OCI-M1 (cell line): ENCODE measurements at regions not wholly inside any gene's neighbourhood (a gene's known extent, or its start where the extent isn't known, plus 50 kb on each side); places are given as distances from the start of the nearest gene placed in this dataset.

Experiments
- DNase-seq: peaks from one replicate; lab custom pipeline; 2025; lab: John Stamatoyannopoulos, UW

DNA sequence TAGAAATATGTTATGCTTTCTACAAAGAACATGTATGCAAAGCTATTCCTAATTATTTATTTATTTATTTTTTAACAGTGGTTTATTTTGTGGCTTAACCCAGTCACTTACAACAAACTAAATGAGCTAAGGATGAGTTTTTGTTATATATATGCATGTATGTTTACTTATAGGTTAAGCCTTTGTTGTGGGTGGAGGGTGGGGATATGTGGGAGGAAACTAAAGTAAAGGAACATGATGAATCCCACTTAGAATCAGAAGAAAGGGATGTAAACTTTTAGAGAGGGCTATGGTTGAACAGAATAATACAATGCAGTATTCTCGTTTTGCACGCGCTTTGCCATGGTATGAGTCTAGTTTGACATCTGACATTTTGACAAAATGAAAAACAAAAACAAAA, 321.0 kb upstream of the RUNX1 start:
- DNase-seq: no peak

DNA sequence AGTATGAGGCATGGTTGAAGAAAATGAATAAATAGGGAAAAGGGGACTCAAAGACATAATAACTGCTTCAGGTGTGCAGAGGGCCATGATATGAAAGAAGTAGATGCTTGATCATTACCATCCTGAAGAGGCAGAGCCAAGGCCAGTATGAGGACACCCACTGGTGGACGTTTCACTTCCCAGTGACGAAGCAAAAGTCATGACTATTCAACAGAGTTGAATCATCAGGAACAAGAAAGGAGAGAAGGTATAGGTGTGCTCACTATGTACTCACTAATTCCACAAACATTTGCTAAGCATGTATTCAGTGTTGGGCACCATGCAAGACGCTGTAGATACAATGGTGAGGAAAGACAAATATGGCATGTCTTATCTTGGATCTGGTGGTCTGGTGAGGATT, 319.2 kb upstream of the RUNX1 start:
- DNase-seq: no peak

DNA sequence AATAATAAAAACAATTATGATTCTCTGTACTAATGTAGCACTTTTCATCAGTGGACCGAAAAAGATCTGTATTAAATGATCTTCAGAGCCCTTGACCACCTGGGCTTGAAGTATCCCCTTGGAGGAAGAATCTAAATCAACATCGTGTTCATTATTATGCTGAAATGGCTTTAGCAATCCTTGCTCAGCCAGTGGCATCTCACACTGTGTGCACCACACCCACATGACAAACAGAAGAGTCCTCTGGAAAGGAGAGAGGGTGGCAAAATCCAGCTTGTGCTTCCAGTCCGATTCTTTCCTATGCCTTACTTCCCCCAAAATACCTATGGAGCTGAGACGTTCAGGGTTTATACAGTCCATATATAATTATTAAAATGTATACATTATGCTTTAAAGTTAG, 318.5 kb upstream of the RUNX1 start:
- DNase-seq: no peak

GRCh38 chr21:35366394-35367080, 317.4 kb upstream of the RUNX1 start:
- DNase-seq: no peak

- DNase-seq: no peak
Observed at GRCh38 chr21:35363458-35363857, 314.4 kb upstream of the RUNX1 start.

DNA sequence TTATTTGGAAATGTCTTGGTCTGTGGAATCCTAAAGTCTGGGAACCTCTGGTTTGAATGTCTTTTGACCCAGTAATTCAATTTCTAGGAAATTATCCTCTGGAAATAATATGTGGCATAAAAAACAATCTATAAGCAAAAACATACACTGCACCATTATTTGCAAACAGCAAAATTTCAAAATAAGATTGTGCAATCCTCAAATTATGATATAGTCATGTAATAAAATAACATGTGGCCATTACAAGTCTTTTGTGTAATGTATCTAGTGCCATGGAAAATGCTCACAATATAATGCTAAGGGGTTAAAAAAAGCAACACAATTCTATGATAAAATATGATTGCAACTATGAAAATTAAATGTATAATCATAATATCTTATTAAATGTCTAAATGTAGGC, 312.9 kb upstream of the RUNX1 start:
- no peak for DNase-seq

DNA sequence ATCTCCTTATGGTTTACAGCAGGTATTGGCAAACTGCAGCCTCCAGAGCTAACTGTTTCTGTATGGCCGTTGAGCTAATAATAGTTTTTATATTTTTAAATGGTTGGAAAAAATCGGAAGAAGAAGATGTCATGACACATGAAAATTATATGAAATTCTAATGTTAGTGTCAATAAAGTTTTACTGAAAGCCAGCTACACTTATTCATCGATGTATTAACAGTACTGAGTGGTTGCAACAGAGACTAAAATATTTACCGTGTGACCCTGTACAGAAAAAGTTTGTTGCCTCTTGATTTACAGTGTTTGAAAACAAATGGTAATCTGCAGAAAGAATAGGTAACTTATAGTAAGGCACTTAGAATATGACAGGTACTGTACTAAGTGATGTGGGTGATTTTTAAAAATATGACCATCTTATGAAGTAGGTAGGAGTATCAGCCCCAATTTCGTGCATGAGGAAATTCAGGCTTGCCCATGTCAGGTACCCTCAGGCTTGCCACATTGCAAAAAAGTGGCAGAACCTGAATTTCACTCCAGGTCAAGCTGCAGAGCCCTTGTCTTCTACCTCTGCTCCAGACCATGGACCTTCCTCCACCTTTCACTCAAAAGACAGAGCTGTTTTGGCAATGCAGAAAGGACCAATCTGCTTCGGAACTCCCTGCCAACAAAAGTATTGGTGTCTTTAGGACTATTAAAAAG, 311.9 kb upstream of the RUNX1 start:
- no peak for DNase-seq

DNA sequence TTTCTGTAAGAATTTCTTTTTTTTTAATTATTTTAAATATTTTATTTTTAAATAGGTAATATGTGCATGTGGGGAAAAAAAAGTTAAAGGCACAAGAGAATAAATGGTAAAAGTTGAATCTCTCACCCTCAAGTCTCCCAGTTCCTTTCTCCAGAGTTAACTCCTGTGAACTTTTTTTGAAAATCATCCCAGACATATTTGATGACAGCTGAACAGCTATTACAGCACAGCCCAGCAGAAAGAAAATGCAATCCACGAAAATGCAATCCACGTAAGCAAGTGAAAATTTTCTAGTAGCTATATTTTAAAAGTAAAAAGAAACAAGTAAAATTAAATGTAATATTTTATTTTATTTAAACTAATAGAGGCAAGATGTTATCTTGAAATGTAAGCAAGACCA, 310.0 kb upstream of the RUNX1 start:
- no peak for DNase-seq

GRCh38 chr21:35358008-35358407, 308.9 kb upstream of the RUNX1 start:
- DNase-seq: peak; percentile 79

GRCh38 chr21:35357041-35357780, 308.1 kb upstream of the RUNX1 start:
- no peak for DNase-seq

GRCh38 chr21:35354078-35354477, 305.0 kb upstream of the RUNX1 start:
- no peak for DNase-seq

DNA sequence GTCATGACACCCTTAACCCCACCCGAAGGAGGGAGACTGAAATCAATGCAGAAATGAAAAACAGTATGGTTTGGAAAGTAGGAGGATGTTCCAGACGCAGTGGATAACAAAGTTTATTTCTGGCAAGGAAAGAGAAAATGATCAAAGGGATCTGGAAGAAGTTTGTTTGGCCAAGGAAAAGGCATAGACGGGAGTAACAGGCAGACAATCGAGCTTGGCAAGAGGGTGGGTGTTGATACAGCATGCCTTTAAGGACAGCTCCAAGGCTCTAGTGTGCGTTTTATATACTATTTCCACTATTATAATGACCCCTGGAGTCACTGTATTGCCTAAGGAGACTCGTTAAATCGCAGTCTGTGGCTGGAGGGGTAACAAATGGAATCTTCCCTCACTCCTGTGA, 303.7 kb upstream of the RUNX1 start:
- no peak for DNase-seq

DNA sequence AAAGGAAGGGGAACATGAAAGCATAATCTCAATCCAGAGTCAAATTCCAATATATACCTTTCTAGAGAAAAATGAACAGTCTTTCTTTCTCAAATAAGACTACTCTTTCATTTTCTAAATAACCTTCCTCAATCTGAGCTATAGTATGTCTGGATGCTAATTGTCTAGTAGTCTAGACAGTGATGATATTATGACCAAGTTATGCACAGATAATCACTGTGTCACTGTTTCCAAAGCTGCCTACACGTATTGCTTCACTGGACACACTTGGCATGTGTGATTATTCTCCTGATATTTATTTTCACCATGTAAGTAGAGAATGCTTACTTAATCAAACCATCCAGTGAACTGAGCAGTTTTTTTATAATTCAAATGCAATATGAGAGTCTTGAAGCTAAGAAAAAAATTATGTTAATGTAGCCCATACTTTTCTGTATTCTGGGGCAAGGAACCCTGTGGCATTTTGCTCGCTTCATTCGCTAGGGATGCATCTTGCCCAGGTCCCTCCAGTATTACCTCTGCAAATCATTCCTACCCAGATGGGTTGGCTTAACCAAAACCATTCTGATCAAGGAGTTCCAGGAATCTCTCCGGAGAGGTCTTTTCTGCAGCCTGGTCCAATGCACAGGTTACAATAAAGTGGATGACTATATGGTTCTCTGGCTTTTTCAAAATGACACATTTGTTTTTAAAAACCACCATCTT, 303.1 kb upstream of the RUNX1 start:
- DNase-seq: peak; percentile 20

DNA sequence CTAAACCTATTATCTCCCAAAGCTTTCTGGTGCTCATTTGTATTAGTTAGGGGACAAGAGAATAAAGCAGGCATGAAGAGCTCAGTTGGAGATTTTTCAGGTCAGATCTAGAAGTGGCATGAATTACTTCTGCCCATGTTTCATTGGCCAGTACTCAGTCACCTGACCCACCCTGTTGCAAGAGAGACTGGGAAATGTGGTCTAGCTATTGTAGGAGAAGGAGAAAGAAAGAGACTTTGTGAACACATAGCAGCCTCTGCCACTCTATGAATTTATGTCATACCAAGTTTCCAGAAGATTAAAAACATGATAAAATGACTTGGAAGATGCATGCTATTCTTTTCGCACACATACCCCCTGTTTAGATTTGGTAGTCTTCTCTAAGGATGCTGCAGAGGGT, 302.3 kb upstream of the RUNX1 start:
- peak; percentile 46 for DNase-seq

- DNase-seq: no peak
Observed at GRCh38 chr21:35350965-35351364, 301.9 kb upstream of the RUNX1 start.

DNA sequence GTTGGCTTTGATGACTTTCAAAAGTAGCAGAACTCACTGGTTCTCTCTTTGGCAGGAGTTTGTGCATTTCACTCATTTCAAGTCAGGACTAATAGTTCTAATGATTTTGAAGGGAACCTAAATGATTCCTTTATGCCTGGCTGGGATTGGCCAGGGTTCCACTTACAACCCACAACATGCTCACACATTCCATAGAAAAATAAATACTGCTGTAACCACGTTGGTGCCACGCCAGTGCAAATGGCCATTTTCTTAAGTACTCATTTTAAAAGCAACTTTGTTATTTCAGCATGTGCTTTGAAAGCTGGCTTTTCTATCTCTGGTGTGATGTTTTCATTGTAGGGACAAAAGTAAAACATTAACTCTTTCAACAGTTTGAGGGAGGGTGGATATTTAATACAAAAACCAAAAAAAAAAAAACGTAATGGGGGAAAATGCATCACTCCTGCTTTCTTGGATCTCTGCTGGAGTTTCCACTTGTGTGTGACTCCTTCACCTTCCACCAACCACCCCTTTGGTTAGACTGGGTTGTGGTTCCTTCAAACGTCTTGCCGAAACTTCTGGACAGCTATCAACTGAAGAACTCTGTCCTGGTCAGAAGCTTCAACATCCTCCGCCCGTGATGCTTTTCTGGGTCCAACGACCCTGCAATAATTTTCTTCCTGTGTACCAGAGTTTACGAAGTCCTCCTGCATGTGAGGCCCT, 300.4 kb upstream of the RUNX1 start:
- no peak for DNase-seq

DNA sequence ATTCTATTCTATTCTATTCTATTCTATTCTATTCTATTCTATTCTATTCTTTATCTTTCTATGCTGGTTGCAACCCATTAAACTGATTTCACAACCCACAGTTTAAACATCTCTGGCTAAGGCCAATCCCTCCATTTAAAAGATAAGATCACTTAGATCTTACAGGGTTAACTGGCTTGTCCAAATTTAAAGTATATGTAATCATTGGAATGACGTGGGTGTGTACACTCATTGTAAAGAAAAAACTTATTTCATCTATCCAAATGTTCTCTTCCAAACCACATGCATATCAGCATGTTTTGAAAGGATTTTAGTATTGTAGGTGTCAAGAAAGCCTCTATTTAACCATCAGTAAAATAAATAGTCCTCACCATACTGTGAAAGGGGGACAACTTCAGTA, 299.6 kb upstream of the RUNX1 start:
- DNase-seq: no peak

DNA sequence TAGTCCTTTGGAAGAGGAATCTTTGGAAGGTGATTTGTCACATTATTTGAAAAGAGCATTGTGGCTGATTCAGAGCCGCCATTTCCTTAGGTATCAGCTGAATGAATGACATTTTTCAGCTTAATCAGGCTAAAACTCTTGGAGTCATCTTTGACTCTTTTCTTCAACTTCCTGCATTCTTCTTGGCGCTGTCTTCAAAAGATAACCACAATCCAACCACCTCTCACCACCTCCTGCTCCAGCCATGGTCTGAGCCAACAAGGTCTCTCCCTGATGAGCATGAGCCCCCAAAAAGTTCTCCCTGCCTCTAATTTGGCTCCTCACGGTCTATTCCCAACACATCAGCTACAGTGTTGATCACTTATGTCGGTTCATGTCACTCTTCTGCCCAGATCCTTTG, 297.6 kb upstream of the RUNX1 start:
- DNase-seq: no peak

DNA sequence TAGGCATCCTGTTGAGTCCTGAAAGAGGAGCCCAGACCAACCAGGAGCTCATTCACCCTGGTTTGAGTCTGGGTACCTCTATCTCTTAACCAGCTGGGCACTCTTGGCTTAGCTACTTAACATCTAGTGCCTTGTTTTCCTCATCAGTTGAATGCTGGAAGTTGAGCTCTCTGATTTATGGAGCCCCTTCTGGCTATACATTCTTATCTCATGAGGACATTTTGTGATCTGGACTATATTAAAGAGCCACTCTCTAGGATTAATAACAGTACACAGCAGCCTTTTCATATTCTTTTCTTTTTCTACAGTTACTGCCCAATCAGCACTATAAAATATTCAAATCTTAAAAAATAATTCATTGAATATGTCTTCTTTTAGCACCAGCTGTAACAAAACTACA, 296.9 kb upstream of the RUNX1 start:
- DNase-seq: no peak

DNA sequence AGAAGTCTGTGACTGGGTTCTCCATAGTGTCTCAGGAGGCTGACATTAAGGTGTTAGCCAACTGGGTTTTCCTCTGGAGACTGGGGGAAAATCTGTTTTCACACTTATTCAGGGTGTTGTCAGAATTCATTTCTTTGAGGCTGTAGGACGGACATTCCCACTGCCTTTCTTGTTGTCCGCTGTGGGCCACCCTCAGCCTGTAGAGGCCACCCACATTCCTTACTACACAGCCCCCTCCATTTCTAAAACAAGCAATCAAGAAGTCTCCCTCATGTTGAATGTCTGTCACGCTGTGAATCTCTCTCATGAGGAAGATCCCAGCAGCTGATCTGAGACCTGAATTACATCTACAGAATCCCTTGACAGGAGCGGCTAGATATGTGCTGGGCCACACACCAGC, 295.5 kb upstream of the RUNX1 start:
- DNase-seq: no peak

DNA sequence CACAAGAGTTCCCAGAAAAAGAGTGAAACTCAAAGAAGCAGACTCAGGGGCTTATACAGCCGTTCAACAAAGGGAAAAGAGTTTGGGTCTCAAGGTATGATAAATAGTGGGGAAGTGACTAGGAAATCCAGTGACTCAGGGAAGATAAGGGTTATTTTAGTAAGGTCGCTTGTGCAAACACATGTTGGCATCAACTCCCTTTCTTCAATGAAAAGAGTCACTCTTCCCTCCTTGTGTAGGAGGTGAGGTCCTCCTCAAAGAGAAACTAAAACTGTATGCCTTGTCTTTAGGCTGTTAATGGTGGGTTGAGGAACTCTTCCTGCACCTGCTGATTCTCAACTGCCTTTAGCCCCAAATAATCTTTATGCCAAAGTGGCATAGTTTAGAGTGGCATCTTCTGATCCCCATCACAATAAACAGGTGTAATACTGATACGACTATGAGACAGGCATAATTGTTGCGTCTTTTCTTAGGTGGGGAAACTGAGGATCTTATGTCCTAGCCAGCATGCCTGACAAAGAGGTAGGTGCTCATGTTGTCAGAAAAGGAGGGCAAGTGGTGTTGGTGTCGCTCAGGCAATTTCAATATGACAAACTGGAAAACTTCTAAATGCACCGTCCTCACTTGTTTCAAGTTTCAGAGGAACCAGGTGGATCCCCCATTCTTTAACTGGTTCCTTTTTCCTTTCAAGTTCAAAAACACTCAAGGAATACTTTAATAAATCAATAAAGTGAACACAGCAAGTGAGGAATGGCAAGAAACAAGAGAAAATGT, 294.1 kb upstream of the RUNX1 start:
- DNase-seq: peak; percentile 82
